HepG2 (cell line): ENCODE measurements at regions not wholly inside any gene's neighbourhood (a gene's known extent, or its start where the extent isn't known, plus 50 kb on each side); places are given as distances from the start of the nearest gene placed in this dataset.

Experiments used
- ATAC-seq: fragments of 200-7000 bp; cut with Tn5 transposase; 3 replicates; pipeline ENCODE4 v1.9.1; 2020; ENCODE audit warnings: mild to moderate bottlenecking, moderate library complexity
- BruUV-seq: library from RNA; stranded (reverse); fragments of 400-500 nt; replicated peaks from 2 replicates; lab custom pipeline; 2021; lab: Mats Ljungman, UMichigan
- CTCF ChIA-PET: fragments of 300-600 bp; formaldehyde crosslinking; extraction: SDS; loops from one replicate; lab custom pipeline; 2021; ENCODE audit warnings: low total read pairs, inconsistent platforms, low intra/inter-chr PET ratio; lab: Yijun Ruan, JAX
- POLR2A ChIA-PET: fragments of 350-600 bp; sonication (Branson Sonifier 250); formaldehyde crosslinking; loops from one replicate; lab custom pipeline; 2020; ENCODE audit warnings: antibody characterized with exemption, inconsistent platforms; lab: Yijun Ruan, JAX
- DNase-seq: peaks from one replicate; pipeline ENCODE4 v3.0.0-alpha.2; 2015; ENCODE audit warnings: low spot score
- FAIRE-seq: peaks from 3 replicates; lab custom pipeline; 2011; peaks lifted over from hg19 to GRCh38; lab: Jason Lieb, UNC
- H2AFZ ChIP-seq: one replicate; pipeline ENCODE4 v1.6.1; 2011; ENCODE audit warnings: low read length, inconsistent platforms
- H3K27ac ChIP-seq: fragments of 300-600 bp; 3 replicates; pipeline ENCODE4 v1.8.0; 2011; ENCODE audit warnings: mixed run types, mild to moderate bottlenecking, mixed read lengths, low read length, inconsistent platforms; ENCODE audit not compliant: insufficient read depth; ENCODE audit errors: extremely low read length
- H3K27me3 ChIP-seq, 2 experiments: fragments of 200-600 bp in 1 of 2; 2 replicates in 1 of 2; 3 replicates in 1 of 2; pipeline versions ENCODE4 v1.6.0 to v1.8.0; 2011; ENCODE audit warnings: low read length in 2 of 2, mild to moderate bottlenecking in 2 of 2, moderate library complexity in 2 of 2, inconsistent platforms in 1 of 2; ENCODE audit not compliant: insufficient read depth in 2 of 2, control insufficient read depth in 1 of 2
- H3K36me3 ChIP-seq, 2 experiments: fragments of 200-600 bp in 1 of 2; replicated peaks in 1 of 2; 2 replicates in 1 of 2; 3 replicates in 1 of 2; pipeline versions ENCODE4 v1.5.1 to v1.8.0; 2011; ENCODE audit warnings: low read length in 2 of 2, inconsistent platforms in 1 of 2; ENCODE audit not compliant: insufficient read depth in 2 of 2, control insufficient read depth in 1 of 2
- H3K4me1 ChIP-seq: 2 replicates; pipeline ENCODE4 v1.5.1; 2012; ENCODE audit warnings: low read length, inconsistent platforms; ENCODE audit not compliant: insufficient read depth
- H3K4me2 ChIP-seq: 2 replicates; pipeline ENCODE4 v1.6.0; 2011; ENCODE audit warnings: low read depth, low read length, inconsistent platforms
- H3K4me3 ChIP-seq, 3 experiments: fragments of 200-600 bp in 1 of 3; sonication (generic), shearing (Covaris generic) in 1 of 3; replicated peaks in 1 of 3; 2 replicates each; pipeline ENCODE4 v1.5.1; 2011 to 2016; ENCODE audit warnings: low read length in 3 of 3, inconsistent platforms in 2 of 3, low read depth in 2 of 3, mild to moderate bottlenecking in 2 of 3, control low read depth in 1 of 3, mixed read lengths in 1 of 3; ENCODE audit not compliant: insufficient read depth in 1 of 3
- H3K79me2 ChIP-seq: one replicate; pipeline ENCODE4 v1.6.1; 2011; ENCODE audit warnings: low read length, inconsistent platforms; ENCODE audit not compliant: insufficient read depth
- H3K9ac ChIP-seq: 2 replicates; pipeline ENCODE4 v1.6.0; 2011; ENCODE audit warnings: mild to moderate bottlenecking, low read depth, low read length, inconsistent platforms; ENCODE audit not compliant: insufficient read depth
- H3K9me3 ChIP-seq: 2 replicates; pipeline ENCODE4 v1.5.1; 2012; ENCODE audit warnings: mild to moderate bottlenecking, low read length
- H4K20me1 ChIP-seq: 2 replicates; pipeline ENCODE4 v1.6.0; 2011; ENCODE audit warnings: inconsistent platforms, mild to moderate bottlenecking, low read length, moderate library complexity; ENCODE audit not compliant: insufficient read depth
- BCL3 ChIP-seq: sonication (generic); formaldehyde crosslinking; IDR thresholded peaks from 2 replicates; pipeline ENCODE4 v1.5.1; 2020; ENCODE audit warnings: mild to moderate bottlenecking, missing genetic modification reagents, moderate library complexity
- GATA4 ChIP-seq: sonication (generic); IDR thresholded peaks from 2 replicates; pipeline ENCODE4 v1.6.1; 2016; ENCODE audit warnings: antibody characterized with exemption, low read depth, borderline replicate concordance
- MTA3 ChIP-seq: sonication (generic); formaldehyde crosslinking; IDR thresholded peaks from 2 replicates; pipeline ENCODE4 v1.4.0; 2020; ENCODE audit warnings: missing genetic modification reagents
- NFE2L2 ChIP-seq: fragments of 150-350 bp; IDR thresholded peaks from 2 replicates; pipeline ENCODE4 v1.6.1; 2014; ENCODE audit warnings: low read length
- NR0B2 ChIP-seq: sonication (generic); formaldehyde crosslinking; IDR thresholded peaks from 2 replicates; pipeline ENCODE4 v1.4.0; 2020; ENCODE audit warnings: mild to moderate bottlenecking, missing genetic modification reagents
- SP140L ChIP-seq: sonication (generic); formaldehyde crosslinking; IDR thresholded peaks from 2 replicates; pipeline ENCODE4 v1.4.0; 2020; ENCODE audit warnings: missing genetic modification reagents, borderline replicate concordance
- ZBTB38 ChIP-seq: sonication (generic); formaldehyde crosslinking; IDR thresholded peaks from 2 replicates; pipeline ENCODE4 v1.5.1; 2020; ENCODE audit warnings: mild to moderate bottlenecking, missing genetic modification reagents
- ZNF329 ChIP-seq: sonication (generic); formaldehyde crosslinking; IDR thresholded peaks from 2 replicates; pipeline ENCODE4 v1.9.0; 2021; ENCODE audit warnings: low read depth, mild to moderate bottlenecking, missing genetic modification reagents
- ZNF484 ChIP-seq: sonication (generic); formaldehyde crosslinking; IDR thresholded peaks from 2 replicates; pipeline ENCODE4 v1.5.1; 2020; ENCODE audit warnings: mild to moderate bottlenecking, low read depth, missing genetic modification reagents, borderline replicate concordance
- ZNF703 ChIP-seq: sonication (generic); formaldehyde crosslinking; IDR thresholded peaks from 2 replicates; pipeline ENCODE4 v1.5.1; 2020; ENCODE audit warnings: missing genetic modification reagents, mild to moderate bottlenecking, moderate library complexity, borderline replicate concordance
- WGBS: methylation state at CpG from one replicate; pipeline ENCODE4 v1.1.6; 2017; ENCODE audit warnings: low lambda C conversion rate; 5-methylcytosine and 5-hydroxymethylcytosine counted together
- in situ Hi-C: cut with HindIII; loops from 2 replicates; pipeline ENCODE4 v1.10.0; 2017; ENCODE audit warnings: low pct_unique_long_range_greater_than_20kb; ENCODE audit not compliant: extremely low pct_ligation_motif_present
- intact Hi-C: fragments of 100-400 bp; cut with micrococcal nuclease; formaldehyde crosslinking; loops from one replicate; pipeline ENCODE4 v1.10.0; 2022; ENCODE audit not compliant: unreplicated experiment

GRCh38 chr10:109619914-109620313, 303.4 kb downstream of the XPNPEP1 start:
- TF ChIP-seq MTA3 (CRISPR knock-in tag): no peak
- no peak for TF ChIP-seq BCL3 (CRISPR knock-in tag)
- TF ChIP-seq GATA4: no peak
- no peak for TF ChIP-seq ZNF703
- TF ChIP-seq ZNF329 (CRISPR knock-in tag): no peak
- TF ChIP-seq NR0B2: no peak
- TF ChIP-seq SP140L: no peak
- TF ChIP-seq ZBTB38 (CRISPR knock-in tag): no peak
- Histone ChIP-seq H3K36me3 (no peaks in the 10 kb centered on the region), H3K79me2 (no peaks in the 10 kb centered on the region), H4K20me1 (no peaks in the 10 kb centered on the region), H3K4me1 (no peaks in the 10 kb centered on the region), H3K27me3 (no peaks in the 10 kb centered on the region), H3K9me3 (no peaks in the 10 kb centered on the region), H3K4me2 (no peak overlapping the region), H3K9ac (no peak overlapping the region), H3K4me3 (no peak overlapping the region), H3K27ac (no peak overlapping the region), H2AFZ (no peak overlapping the region)
- WGBS: 0% methylated on average over 1 of the region's 1 CpG
- no TSS peak for BruUV-seq
- intact Hi-C loops (no loop called here), in situ Hi-C loops (no loop called here)
- FAIRE-seq (no peak), ATAC-seq (no peak), DNase-seq (no peak)
- POLR2A ChIA-PET: no interaction called here
- CTCF ChIA-PET: no interaction called here

- ChIA-PET POLR2A (no interaction called here), CTCF (no interaction called here)
- no peak for DNase-seq
- H3K4me3 ChIP-seq: no peak overlapping the region
- BruUV-seq: no TSS peak
- no peaks in the 10 kb centered on the region for H3K27me3 ChIP-seq
- TF ChIP-seq NFE2L2: peak; percentile 58
- TF ChIP-seq ZNF484 (CRISPR knock-in tag): no peak
- H2AFZ ChIP-seq: no peak overlapping the region
- H3K79me2 ChIP-seq: no peaks in the 10 kb centered on the region
- intact Hi-C loops (no loop called here), in situ Hi-C loops (no loop called here)
- H3K4me2 ChIP-seq: no peak overlapping the region
- H3K36me3 ChIP-seq: no peaks in the 10 kb centered on the region
- no peaks in the 10 kb centered on the region for H3K9me3 ChIP-seq
- no peak overlapping the region for H3K9ac ChIP-seq
- no peak for ATAC-seq
- no peak for FAIRE-seq
- H3K4me1 ChIP-seq: no peaks in the 10 kb centered on the region
- no peak overlapping the region for H3K27ac ChIP-seq
- H4K20me1 ChIP-seq: no peaks in the 10 kb centered on the region
- WGBS: 5% methylated on average over 1 of the region's 1 CpG
Observed at GRCh38 chr10:109618748-109619147, 304.6 kb downstream of the XPNPEP1 start.
